ENCODE measurements at regions not wholly inside any gene's neighbourhood (a gene's known extent, or its start where the extent isn't known, plus 50 kb on each side); places are given as distances from the start of the nearest gene placed in this dataset.

GRCh38 chr2:226418521-226418920, 381.1 kb downstream of the IRS1 start:
- TF ChIP-seq CTCF (IDR thresholded peaks at IDR 0.05; ENCODE audit: borderline replicate concordance, extremely low read depth, low read length, poor library complexity, severe bottlenecking) (no peak), EZH2 (IDR thresholded peaks at IDR 0.05; ENCODE audit: borderline replicate concordance, low read depth, low read length, severe bottlenecking) (no peak)
